Embryonic facial prominence (tissue), 1 donor: ENCODE measurements at regions not wholly inside any gene's neighbourhood (a gene's known extent, or its start where the extent isn't known, plus 50 kb on each side); places are given as distances from the start of the nearest gene placed in this dataset.

Experiments
- DNase-seq: peaks from one replicate; pipeline ENCODE4 v3.0.0-alpha.2; 2016; ENCODE audit errors: extremely low spot score

- no peak for DNase-seq
These were observed 1094.0 kb upstream of the B3GALT2 start for GRCh38 chr1:194280463-194280862.

GRCh38 chr1:194279975-194280374 lies 1093.6 kb upstream of the B3GALT2 start:
- DNase-seq: no peak

GRCh38 chr1:194277927-194278326 lies 1091.5 kb upstream of the B3GALT2 start:
- DNase-seq: no peak

- no peak for DNase-seq
These were observed 1087.2 kb upstream of the B3GALT2 start for GRCh38 chr1:194273660-194274059.

GRCh38 chr1:194268839-194269238 lies 1082.4 kb upstream of the B3GALT2 start:
- DNase-seq: no peak

- no peak for DNase-seq
These were observed 1080.6 kb upstream of the B3GALT2 start for GRCh38 chr1:194267021-194267420.

- DNase-seq: no peak
These were observed 1069.6 kb upstream of the B3GALT2 start for GRCh38 chr1:194256010-194256409.

GRCh38 chr1:194252199-194252598 lies 1065.8 kb upstream of the B3GALT2 start:
- DNase-seq: no peak

- DNase-seq: no peak
These were observed 1054.8 kb upstream of the B3GALT2 start for GRCh38 chr1:194241215-194241614.

- DNase-seq: no peak
These were observed 1046.7 kb upstream of the B3GALT2 start for GRCh38 chr1:194233069-194233468.

GRCh38 chr1:194230351-194231144 lies 1044.1 kb upstream of the B3GALT2 start:
- DNase-seq: no peak

GRCh38 chr1:194228427-194228826 lies 1042.0 kb upstream of the B3GALT2 start:
- no peak for DNase-seq

- no peak for DNase-seq
These were observed 1040.7 kb upstream of the B3GALT2 start for GRCh38 chr1:194227161-194227560.

GRCh38 chr1:194225821-194226220 lies 1039.4 kb upstream of the B3GALT2 start:
- DNase-seq: no peak

- no peak for DNase-seq
These were observed 1037.2 kb upstream of the B3GALT2 start for GRCh38 chr1:194223596-194223995.

- DNase-seq: no peak
These were observed 1029.0 kb upstream of the B3GALT2 start for GRCh38 chr1:194215448-194215847.

- no peak for DNase-seq
These were observed 1028.3 kb upstream of the B3GALT2 start for GRCh38 chr1:194214735-194215134.

- DNase-seq: no peak
These were observed 1023.5 kb upstream of the B3GALT2 start for GRCh38 chr1:194209920-194210319.

GRCh38 chr1:194208674-194209073 lies 1022.3 kb upstream of the B3GALT2 start:
- DNase-seq: no peak

- no peak for DNase-seq
These were observed 1010.1 kb upstream of the B3GALT2 start for GRCh38 chr1:194196562-194196961.

- no peak for DNase-seq
These were observed 1008.3 kb upstream of the B3GALT2 start for GRCh38 chr1:194194724-194195123.

- no peak for DNase-seq
These were observed 998.6 kb upstream of the B3GALT2 start for GRCh38 chr1:194184974-194185373.

- DNase-seq: no peak
These were observed 998.0 kb upstream of the B3GALT2 start for GRCh38 chr1:194184425-194184824.

- no peak for DNase-seq
These were observed 995.4 kb upstream of the B3GALT2 start for GRCh38 chr1:194181845-194182244.
